ENCODE measurements at regions not wholly inside any gene's neighbourhood (a gene's known extent, or its start where the extent isn't known, plus 50 kb on each side); places are given as distances from the start of the nearest gene placed in this dataset.

DNA sequence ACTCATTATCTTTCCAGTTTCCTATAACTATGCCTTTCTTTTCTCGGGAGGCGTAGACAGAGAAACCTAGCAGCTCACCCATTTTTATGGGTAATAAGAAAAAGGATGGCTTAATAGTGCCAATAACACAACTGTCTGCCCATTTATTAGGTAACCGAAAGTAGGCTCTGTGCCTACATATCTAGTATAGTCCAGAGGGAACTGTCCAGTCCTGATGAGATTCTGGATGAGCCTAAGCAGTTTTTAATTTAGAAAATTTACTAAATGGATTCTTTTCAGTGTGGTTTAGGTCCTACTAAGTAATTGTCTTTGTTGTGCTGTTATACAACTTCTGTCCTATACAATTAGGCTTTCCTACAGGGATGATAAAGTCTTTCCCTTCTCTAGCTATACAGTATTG is 157.6 kb downstream of the UNC93B1 start:
- TF ChIP-seq, protein P1, sequence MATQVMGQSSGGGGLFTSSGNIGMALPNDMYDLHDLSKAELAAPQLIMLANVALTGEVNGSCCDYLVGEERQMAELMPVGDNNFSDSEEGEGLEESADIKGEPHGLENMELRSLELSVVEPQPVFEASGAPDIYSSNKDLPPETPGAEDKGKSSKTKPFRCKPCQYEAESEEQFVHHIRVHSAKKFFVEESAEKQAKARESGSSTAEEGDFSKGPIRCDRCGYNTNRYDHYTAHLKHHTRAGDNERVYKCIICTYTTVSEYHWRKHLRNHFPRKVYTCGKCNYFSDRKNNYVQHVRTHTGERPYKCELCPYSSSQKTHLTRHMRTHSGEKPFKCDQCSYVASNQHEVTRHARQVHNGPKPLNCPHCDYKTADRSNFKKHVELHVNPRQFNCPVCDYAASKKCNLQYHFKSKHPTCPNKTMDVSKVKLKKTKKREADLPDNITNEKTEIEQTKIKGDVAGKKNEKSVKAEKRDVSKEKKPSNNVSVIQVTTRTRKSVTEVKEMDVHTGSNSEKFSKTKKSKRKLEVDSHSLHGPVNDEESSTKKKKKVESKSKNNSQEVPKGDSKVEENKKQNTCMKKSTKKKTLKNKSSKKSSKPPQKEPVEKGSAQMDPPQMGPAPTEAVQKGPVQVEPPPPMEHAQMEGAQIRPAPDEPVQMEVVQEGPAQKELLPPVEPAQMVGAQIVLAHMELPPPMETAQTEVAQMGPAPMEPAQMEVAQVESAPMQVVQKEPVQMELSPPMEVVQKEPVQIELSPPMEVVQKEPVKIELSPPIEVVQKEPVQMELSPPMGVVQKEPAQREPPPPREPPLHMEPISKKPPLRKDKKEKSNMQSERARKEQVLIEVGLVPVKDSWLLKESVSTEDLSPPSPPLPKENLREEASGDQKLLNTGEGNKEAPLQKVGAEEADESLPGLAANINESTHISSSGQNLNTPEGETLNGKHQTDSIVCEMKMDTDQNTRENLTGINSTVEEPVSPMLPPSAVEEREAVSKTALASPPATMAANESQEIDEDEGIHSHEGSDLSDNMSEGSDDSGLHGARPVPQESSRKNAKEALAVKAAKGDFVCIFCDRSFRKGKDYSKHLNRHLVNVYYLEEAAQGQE (IDR thresholded peaks at IDR 0.05; ENCODE audit: insufficient read depth in 1 of 2, low read depth in 2 of 2, low read length in 2 of 2): 0 out of 4 replicates have a peak, but pooled peaks of 1 of the 2 experiments have one; percentile 20

DNA sequence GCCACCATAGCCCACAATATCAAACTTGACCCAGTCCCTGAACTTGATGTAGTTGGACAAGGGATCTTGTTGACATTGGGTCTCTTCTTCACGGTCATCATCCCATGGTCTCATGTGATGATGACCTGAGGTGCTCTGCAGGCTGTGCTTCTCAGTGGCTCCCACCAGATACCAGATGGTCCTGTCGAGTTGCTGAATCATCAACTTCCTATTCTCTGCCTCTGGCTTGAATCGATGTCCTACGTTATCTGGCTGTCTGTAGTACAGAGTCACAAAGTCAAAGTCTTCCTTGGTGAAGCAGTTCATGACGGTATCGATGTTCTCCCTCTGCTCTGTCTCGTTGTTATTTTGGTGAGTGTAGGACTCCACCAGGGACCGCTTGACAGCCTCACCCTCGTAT is 145.7 kb upstream of the ALDH3B2 start:
- no peak for TF ChIP-seq TAF1 (IDR thresholded peaks at IDR 0.05; ENCODE audit: borderline replicate concordance, insufficient read depth, low read length)
- TF ChIP-seq POLR2AphosphoS5 (IDR thresholded peaks at IDR 0.05; ENCODE audit: low read depth, low read length): no peak
- TF ChIP-seq SIN3A (IDR thresholded peaks at IDR 0.05; ENCODE audit: borderline replicate concordance, insufficient read depth, low read length): no peak
- TF ChIP-seq FOXP2 (optimal IDR thresholded peaks at IDR 0.05; ENCODE audit: borderline replicate concordance, extremely low read depth, extremely low read length, insufficient read depth): no peak
- TF ChIP-seq, protein P1 (IDR thresholded peaks at IDR 0.05; ENCODE audit: insufficient read depth in 1 of 2, low read depth in 2 of 2, low read length in 2 of 2): no peak

DNA sequence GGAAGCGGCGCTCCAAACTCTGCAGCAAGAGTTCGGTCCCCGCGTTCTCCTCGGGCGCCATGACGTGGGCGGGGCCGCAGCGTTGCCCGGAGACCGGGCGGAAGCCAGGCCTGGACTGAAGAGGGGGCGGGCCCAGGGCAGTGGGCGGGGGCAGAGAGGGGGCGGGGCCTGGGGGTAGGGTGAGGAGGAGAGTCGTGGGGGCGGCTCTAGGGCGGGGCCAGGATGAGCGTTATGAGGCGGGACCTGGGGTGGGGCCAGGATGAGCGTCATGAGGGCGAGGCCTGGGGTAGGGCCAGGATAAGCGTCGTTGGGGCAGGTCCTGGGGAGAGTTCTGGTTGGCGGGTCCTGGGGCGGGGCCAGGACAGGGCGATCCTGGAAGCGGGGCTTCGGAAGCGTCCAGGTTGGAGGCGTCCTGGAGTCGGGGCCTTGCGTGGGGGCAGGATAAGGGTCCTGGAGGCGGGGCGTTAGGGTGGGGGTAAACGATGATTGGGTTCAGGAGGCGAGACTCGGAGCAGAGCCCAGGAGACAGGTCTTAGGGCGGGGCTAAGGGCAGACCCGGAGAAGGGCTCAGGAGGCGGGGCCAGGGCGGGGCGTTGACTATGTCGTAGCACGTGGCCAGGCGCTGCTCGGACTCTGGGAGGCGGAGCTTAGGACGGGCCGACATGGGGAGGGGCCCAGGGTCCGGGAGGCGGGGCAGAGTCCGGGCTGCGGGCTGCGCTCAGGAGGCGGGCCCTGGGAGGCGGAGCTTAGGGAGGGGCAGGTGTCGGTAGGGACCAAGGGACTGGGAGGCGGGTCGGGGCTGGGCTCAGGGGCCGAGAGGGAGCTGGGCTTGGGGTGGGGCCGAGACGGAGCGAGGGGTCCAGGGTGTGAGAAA is 131.1 kb upstream of the ALDH3B2 start:
- TF ChIP-seq TAF1 (IDR thresholded peaks at IDR 0.05; ENCODE audit: borderline replicate concordance, insufficient read depth, low read length) (peak; percentile 53; the same call in 1 of the 2 replicates), POLR2AphosphoS5 (IDR thresholded peaks at IDR 0.05; ENCODE audit: low read depth, low read length) (peak; percentile 56; the same call in 1 of the 2 replicates)

DNA sequence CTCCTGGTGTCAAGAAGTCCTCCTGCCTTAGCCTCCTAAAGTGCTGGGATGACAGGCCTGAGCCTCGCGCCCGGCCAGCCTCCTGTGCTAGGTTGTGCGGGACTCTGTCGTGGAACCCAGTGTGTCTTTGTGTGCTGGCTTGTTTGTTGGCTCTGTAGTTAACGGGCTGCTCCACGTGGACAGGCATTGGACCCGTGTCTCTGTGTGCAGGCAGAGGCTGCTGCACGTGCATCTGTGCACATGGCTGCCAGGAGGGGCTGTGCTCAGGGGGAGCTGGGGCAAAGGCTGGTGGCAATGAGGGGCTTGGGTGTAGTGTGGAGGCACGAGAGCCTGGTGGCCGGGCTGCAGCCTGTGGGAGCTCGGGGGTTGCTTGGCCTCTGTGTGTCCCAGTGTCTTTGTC is 121.3 kb upstream of the ALDH3B2 start:
- no peak for TF ChIP-seq FOXP2 (optimal IDR thresholded peaks at IDR 0.05; ENCODE audit: borderline replicate concordance, extremely low read depth, extremely low read length, insufficient read depth)
- TF ChIP-seq TAF1 (IDR thresholded peaks at IDR 0.05; ENCODE audit: borderline replicate concordance, insufficient read depth, low read length): no peak
- no peak for TF ChIP-seq SIN3A (IDR thresholded peaks at IDR 0.05; ENCODE audit: borderline replicate concordance, insufficient read depth, low read length)
- TF ChIP-seq POLR2AphosphoS5 (IDR thresholded peaks at IDR 0.05; ENCODE audit: low read depth, low read length): no peak
- TF ChIP-seq, protein P1 (IDR thresholded peaks at IDR 0.05; ENCODE audit: insufficient read depth in 1 of 2, low read depth in 2 of 2, low read length in 2 of 2): no peak

DNA sequence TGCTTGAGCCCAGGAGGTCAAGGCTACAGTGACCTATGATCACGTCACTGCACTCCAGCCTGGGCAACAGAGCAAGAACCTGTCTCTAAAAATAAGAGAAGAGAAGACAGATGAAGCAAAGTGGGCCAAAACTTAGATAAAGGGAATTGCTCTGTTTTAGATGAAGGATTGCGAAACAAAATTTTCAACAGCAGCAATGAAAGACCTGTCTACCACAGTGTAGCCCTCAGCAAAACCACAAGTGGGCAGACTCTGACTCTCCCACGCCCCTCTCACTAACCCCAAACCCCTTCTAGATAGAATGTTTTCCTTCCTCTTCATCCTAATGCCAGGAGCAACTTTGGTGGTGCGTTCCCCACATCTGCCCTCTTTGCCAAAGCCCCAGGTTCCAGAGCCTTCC is 105.6 kb upstream of the ALDH3B2 start:
- TF ChIP-seq POLR2AphosphoS5 (IDR thresholded peaks at IDR 0.05; ENCODE audit: low read depth, low read length) (no peak), SIN3A (IDR thresholded peaks at IDR 0.05; ENCODE audit: borderline replicate concordance, insufficient read depth, low read length) (no peak), TAF1 (IDR thresholded peaks at IDR 0.05; ENCODE audit: borderline replicate concordance, insufficient read depth, low read length) (no peak), FOXP2 (optimal IDR thresholded peaks at IDR 0.05; ENCODE audit: borderline replicate concordance, extremely low read depth, extremely low read length, insufficient read depth) (no peak)
- TF ChIP-seq, protein P1 (IDR thresholded peaks at IDR 0.05; ENCODE audit: insufficient read depth in 1 of 2, low read depth in 2 of 2, low read length in 2 of 2): no peak
